ENCODE measurements at regions not wholly inside any gene's neighbourhood (a gene's known extent, or its start where the extent isn't known, plus 50 kb on each side); places are given as distances from the start of the nearest gene placed in this dataset.

DNA sequence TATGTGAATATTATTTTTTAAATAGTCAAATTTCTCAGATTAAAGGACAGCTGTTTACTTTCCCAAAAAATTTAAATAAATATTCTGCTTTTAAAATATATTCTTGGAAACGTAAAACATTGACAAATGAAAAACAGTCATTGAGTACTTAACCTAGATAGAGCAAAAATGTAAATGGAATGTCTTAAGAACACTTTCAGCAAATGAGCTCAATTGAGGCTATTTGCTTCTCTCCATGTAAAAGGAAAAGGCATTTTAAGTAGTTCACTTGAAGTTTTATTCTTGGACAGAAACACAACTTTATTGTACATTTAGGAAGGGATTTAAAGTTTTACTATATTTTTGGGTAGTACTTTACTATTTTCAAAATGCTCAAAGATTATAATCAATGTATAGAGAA, 983.6 kb upstream of the TYRP1 start:
- TF ChIP-seq SUZ12 (IDR thresholded peaks at IDR 0.05) (no peak), ELF4 (IDR thresholded peaks at IDR 0.05) (no peak), SP1 (IDR thresholded peaks at IDR 0.05) (no peak)
